Fibroblast of skin of right biceps (primary cell): ENCODE measurements at regions not wholly inside any gene's neighbourhood (a gene's known extent, or its start where the extent isn't known, plus 50 kb on each side); places are given as distances from the start of the nearest gene placed in this dataset.

ENCODE experiments used
- DNase-seq: peaks from one replicate; pipeline ENCODE4 v3.0.0-alpha.2; 2013

GRCh38 chr15:72919936-72920465 lies 132.3 kb upstream of the NEO1 start:
- peak; percentile 30 for DNase-seq

- DNase-seq, result peak; percentile 18
Observed at GRCh38 chr15:72916897-72917296, 133.3 kb upstream of the ADPGK start.

GRCh38 chr15:72916378-72916777 lies 132.8 kb upstream of the ADPGK start:
- DNase-seq, result no peak

GRCh38 chr15:72915843-72916242 lies 132.3 kb upstream of the ADPGK start:
- no peak for DNase-seq

- no peak for DNase-seq
Observed at GRCh38 chr15:72912996-72913395, 129.4 kb upstream of the ADPGK start.

GRCh38 chr15:72912121-72912520 lies 128.6 kb upstream of the ADPGK start:
- DNase-seq, result no peak

- DNase-seq, result no peak
Observed at GRCh38 chr15:72911626-72912025, 128.1 kb upstream of the ADPGK start.

- no peak for DNase-seq
Observed at GRCh38 chr15:72908713-72909112, 125.2 kb upstream of the ADPGK start.

GRCh38 chr15:72907733-72908132 lies 124.2 kb upstream of the ADPGK start:
- DNase-seq, result peak; percentile 34

- DNase-seq, result no peak
Observed at GRCh38 chr15:72902919-72903260, 119.3 kb upstream of the ADPGK start.

GRCh38 chr15:72902245-72902918 lies 118.8 kb upstream of the ADPGK start:
- peak; percentile 76 for DNase-seq

GRCh38 chr15:72892986-72893385 lies 109.4 kb upstream of the ADPGK start:
- DNase-seq, result no peak

- no peak for DNase-seq
Observed at GRCh38 chr15:72890043-72890442, 106.5 kb upstream of the ADPGK start.

- DNase-seq, result peak; percentile 12
Observed at GRCh38 chr15:72889545-72889944, 106.0 kb upstream of the ADPGK start.

GRCh38 chr15:72888811-72889210 lies 105.3 kb upstream of the ADPGK start:
- no peak for DNase-seq

- no peak for DNase-seq
Observed at GRCh38 chr15:72888211-72888610, 104.7 kb upstream of the ADPGK start.

- no peak for DNase-seq
Observed at GRCh38 chr15:72887376-72887775, 103.8 kb upstream of the ADPGK start.

- DNase-seq, result no peak
Observed at GRCh38 chr15:72884311-72884710, 100.8 kb upstream of the ADPGK start.

- DNase-seq, result no peak
Observed at GRCh38 chr15:72873379-72874233, 90.0 kb upstream of the ADPGK start.

- no peak for DNase-seq
Observed at GRCh38 chr15:72872066-72872845, 88.7 kb upstream of the ADPGK start.

- DNase-seq, result no peak
Observed at GRCh38 chr15:72866866-72867616, 83.5 kb upstream of the ADPGK start.

GRCh38 chr15:72866182-72866581 lies 82.6 kb upstream of the ADPGK start:
- DNase-seq, result no peak

- DNase-seq, result no peak
Observed at GRCh38 chr15:72865486-72865885, 81.9 kb upstream of the ADPGK start.
